AG04449 (cell line): ENCODE measurements at regions not wholly inside any gene's neighbourhood (a gene's known extent, or its start where the extent isn't known, plus 50 kb on each side); places are given as distances from the start of the nearest gene placed in this dataset.

Experiments used
- CTCF ChIA-PET: fragments of 350-600 bp; formaldehyde crosslinking; extraction: SDS; loops from one replicate; lab custom pipeline; 2021; ENCODE audit warnings: antibody characterized with exemption; lab: Yijun Ruan, JAX
- POLR2A ChIA-PET: fragments of 400-600, 350-600 bp; formaldehyde crosslinking; extraction: SDS; loops from one replicate; lab custom pipeline; 2020; ENCODE audit warnings: antibody characterized with exemption, inconsistent platforms; lab: Yijun Ruan, JAX
- DNase-seq: peaks from one replicate; pipeline ENCODE4 v3.0.0-alpha.2; 2010; ENCODE audit warnings: low read depth, low spot score
- H3K4me3 ChIP-seq: 2 replicates; pipeline ENCODE4 v1.5.1; 2011; ENCODE audit warnings: low read depth, mild to moderate bottlenecking, control low read depth, low read length
- TF ChIP-seq, protein P1 (sequence below): IDR thresholded peaks from one replicate; pipeline ENCODE4 v1.5.1; 2011; ENCODE audit warnings: mild to moderate bottlenecking, moderate library complexity, low read length, control low read depth, inconsistent platforms; ENCODE audit not compliant: insufficient read depth; ENCODE audit errors: missing control alignments

DNA sequence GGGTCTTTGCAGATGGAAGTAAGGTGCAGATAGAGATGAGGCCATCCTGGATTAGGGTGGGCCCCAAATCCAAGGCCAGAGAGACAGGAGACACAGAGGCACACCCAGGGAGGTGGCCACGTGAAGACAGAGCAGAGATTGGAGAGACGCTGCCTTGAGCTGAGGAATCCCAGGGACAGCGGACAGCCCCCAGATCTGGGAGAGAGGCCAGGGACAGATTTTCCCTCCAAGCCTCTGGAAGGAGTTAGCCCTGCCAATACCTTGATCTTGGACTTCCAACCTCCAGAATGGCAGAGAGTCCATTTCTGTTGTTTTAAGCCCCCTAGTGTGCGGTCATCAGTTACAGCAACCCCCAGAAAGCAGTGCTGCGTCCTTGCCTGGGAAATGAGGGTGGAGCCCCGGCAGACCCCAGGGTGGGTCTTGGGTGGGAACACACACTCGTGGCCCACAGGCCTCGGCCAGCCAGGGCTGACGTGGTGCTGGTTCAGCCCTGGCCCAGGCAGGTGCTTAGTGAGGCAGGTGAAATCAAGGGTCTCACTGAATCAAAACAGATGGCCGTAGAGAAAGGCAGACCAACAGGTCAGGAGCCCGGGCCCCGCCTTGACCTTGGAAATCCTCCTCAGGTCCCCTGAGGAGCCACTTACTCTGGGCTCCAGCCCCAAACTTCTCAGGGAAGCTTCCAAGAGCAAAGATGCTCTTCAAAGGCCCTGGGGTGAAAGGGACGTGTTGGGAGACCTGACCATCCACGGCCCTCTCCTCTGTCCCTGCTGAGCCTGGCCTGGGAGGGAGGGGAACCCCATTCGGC, 169.3 kb downstream of the RBFOX3 start:
- DNase-seq = no peak
- CTCF ChIA-PET = no interaction called here
- POLR2A ChIA-PET = no interaction called here
- TF ChIP-seq, protein P1, sequence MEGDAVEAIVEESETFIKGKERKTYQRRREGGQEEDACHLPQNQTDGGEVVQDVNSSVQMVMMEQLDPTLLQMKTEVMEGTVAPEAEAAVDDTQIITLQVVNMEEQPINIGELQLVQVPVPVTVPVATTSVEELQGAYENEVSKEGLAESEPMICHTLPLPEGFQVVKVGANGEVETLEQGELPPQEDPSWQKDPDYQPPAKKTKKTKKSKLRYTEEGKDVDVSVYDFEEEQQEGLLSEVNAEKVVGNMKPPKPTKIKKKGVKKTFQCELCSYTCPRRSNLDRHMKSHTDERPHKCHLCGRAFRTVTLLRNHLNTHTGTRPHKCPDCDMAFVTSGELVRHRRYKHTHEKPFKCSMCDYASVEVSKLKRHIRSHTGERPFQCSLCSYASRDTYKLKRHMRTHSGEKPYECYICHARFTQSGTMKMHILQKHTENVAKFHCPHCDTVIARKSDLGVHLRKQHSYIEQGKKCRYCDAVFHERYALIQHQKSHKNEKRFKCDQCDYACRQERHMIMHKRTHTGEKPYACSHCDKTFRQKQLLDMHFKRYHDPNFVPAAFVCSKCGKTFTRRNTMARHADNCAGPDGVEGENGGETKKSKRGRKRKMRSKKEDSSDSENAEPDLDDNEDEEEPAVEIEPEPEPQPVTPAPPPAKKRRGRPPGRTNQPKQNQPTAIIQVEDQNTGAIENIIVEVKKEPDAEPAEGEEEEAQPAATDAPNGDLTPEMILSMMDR = no peak
- H3K4me3 ChIP-seq = no peak overlapping the region

DNA sequence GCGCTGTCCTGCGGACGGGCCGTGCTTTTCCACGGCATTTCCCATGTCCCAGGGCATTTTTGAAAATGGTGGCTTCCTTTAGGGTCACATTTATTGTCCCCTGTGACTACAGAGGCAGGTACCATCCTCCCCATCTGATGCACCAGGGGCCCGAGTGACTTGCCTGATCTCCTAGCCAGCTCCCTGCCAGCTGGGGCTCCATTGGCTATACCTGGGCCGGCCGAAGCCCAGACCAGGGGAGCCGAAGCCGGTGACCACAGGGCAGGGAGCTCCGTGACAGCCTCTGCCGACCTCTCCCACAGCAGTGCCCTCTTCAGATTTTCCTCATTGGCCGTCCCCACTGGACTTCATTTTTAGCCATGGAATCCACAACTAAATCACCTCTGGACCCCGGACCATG, 170.6 kb downstream of the RBFOX3 start:
- CTCF ChIA-PET = no interaction called here
- H3K4me3 ChIP-seq = no peak overlapping the region
- TF ChIP-seq, protein P1 = no peak
- POLR2A ChIA-PET = no interaction called here
- DNase-seq = no peak

DNA sequence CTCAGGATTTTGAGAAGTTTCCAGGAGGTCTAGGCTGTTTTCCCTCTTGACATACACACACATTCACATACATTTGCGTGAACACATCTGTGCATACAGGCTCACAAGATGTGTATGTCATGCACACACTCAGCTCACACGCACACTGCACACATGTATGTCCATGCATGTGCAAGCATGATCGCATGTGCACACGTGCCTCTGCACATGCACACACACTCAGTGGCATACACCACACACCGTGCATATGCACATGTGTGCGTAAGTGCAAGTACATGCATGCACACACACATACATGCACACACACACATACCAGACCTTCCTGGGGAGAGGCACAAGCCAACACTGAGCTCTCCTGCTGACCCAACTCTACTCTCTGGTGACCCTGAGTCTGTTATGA, 171.4 kb downstream of the RBFOX3 start:
- CTCF ChIA-PET = no interaction called here
- POLR2A ChIA-PET = no interaction called here

DNA sequence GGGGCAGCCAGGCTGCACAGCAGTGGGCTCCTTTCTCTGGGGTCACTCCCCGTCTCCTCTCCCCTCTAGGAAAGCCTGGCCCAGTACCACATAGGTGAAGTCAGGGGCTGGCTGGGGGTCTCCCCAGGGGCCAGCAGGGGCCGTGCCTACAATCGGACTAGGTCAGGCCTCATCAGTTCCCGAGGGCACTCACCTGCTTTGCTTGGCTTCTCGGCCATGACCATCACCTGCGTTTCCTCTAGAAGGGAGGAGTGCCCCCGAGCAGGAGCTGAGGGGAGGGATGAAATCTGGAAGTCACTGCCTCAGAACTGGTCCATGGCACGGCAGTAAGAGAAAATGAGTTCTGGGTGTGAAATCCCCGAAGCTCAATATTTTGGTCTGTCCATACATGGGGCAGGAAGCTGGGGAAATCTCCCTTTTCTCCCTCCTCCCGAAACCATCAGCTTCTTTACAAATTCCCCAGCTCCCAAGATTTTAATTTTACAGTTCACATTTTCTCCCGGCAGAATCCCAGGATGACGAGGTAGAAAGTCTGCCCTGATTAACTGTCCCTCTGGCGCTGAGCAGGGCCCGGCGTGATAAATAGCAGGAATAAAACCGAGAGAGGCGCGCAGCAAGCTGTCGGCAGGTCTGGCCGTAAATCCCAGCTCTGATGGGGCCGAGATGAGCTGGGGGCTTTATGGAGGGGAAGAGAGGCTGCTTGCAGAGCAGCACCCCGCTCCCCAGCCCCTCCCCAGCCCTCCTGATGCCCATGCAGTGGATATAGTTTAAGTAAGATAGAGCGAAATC, 172.1 kb downstream of the RBFOX3 start:
- POLR2A ChIA-PET = no interaction called here
- DNase-seq = no peak
- no peak overlapping the region for H3K4me3 ChIP-seq
- CTCF ChIA-PET = interaction anchor here (1.7 kb wide), 1 partner anchor 11 kb away, joined by 3 read pairs; no protein-coding TSS in a partner anchor
- TF ChIP-seq, protein P1 = no peak

More for the DNA sequence above, 171.4 kb downstream of the RBFOX3 start:
- TF ChIP-seq, protein P1 = no peak
- DNase-seq = no peak
- no peak overlapping the region for H3K4me3 ChIP-seq

DNA sequence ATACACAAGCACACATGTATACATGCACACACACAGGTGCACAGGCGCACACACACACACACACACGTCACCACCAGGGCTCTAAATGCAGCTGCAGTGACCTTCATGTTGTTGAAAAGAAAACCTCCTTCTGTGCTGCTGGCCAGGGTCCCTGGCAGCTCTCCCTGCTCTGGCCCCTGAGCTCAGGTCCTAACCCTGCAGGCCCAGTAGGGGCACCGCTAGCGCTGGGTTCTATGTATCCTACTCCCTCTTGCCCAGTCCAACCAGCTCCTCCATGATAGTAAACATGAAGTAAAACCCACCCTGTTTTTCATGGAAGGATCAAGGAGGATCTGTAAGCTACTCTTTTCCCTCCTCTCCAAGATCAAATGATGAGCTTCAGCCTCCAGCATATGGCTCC, 172.8 kb downstream of the RBFOX3 start:
- ChIA-PET CTCF (interaction anchor here (1.7 kb wide), 1 partner anchor 11 kb away, joined by 3 read pairs; no protein-coding TSS in a partner anchor), POLR2A (no interaction called here)
- H3K4me3 ChIP-seq = no peak overlapping the region
- TF ChIP-seq, protein P1 = no peak
- no peak for DNase-seq

DNA sequence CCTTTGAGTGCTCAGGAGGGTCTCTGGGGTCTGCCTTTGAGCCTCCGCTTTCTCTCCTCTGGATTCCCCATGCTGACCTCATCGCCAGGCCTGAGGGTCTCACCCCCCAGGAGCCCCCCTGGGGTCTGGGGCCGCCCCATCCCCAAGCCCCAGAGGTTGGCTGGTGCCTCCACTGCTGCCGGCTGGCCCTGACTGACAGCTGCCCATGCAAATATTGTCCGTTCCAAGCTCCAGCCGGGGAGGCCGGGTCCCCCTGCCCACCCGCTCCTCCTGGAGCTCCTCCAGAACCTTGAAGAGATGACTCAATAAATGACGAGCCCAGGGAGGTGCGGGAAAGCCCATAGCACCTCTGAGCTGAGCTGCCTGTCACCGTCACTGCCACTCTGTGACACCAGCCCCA, 173.8 kb downstream of the RBFOX3 start:
- TF ChIP-seq, protein P1 = no peak
- ChIA-PET CTCF (interaction anchor here (1.0 to 1.7 kb wide), 2 partner anchors 12 to 36 kb away, joined by 3 read pairs; no protein-coding TSS in a partner anchor), POLR2A (no interaction called here)
- no peak overlapping the region for H3K4me3 ChIP-seq
- DNase-seq = no peak
